ENCODE measurements at regions not wholly inside any gene's neighbourhood (a gene's known extent, or its start where the extent isn't known, plus 50 kb on each side); places are given as distances from the start of the nearest gene placed in this dataset.
"Not testable (repeated sequence)": the region's sequence is repeated elsewhere in the genome, so short reads cannot be mapped to it uniquely, and the experiment has no call there.

DNA sequence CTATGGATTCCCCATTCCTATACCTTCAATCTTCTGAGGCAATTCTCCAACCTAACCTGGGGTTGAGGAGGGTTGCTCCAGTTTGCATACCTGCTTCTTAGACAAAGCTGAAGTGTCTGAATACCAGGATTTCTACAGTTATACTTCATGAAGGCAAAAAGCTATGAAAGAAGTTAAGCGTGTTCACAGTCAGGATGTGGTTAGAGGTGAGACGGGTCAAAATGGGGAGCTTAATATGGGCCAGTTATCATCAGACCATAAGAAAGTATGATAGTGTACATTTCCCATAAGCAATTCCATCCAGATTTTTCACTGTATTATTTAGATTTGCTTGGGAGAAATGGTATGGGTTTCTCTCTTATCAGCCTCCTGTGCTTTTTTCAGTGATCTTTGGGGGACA is 156.9 kb upstream of the FER start:
- no peaks in the 10 kb centered on the region for H3K36me3 Mint-ChIP-seq (ENCODE audit: low read depth)

DNA sequence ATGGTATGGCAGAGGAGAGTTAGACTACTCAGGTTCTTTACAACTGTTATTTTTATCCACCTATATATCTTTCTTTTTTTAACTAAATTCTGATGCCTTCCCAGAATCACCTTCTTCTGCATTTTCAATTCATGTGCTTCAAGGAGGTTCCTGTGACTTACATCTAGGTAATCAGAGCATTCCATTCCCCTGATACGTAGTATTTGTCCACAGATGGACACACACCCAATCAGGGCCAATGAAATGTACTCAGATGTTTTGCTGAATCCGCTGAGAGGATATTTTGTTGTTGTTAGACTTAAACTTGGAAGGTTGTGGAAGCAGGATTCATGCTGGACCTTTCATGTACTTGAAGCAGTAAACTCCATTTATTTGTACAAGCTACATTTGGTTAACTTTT is 159.4 kb upstream of the FER start:
- H3K9me3 Mint-ChIP-seq, result no peaks in the 10 kb centered on the region
- no peak for DNase-seq (ENCODE audit: low spot score)
- H3K27ac Mint-ChIP-seq, result no peak overlapping the region
- no peaks in the 10 kb centered on the region for H3K4me1 Mint-ChIP-seq (ENCODE audit: low read depth)
- H3K36me3 Mint-ChIP-seq (ENCODE audit: low read depth), result no peaks in the 10 kb centered on the region
- H3K27me3 Mint-ChIP-seq (ENCODE audit: low read depth), result no peaks in the 10 kb centered on the region
- H3K4me3 Mint-ChIP-seq, result no peak overlapping the region

More for the DNA sequence above, 156.9 kb upstream of the FER start:
- no peaks in the 10 kb centered on the region for H3K4me1 Mint-ChIP-seq (ENCODE audit: low read depth)
- no peaks in the 10 kb centered on the region for H3K9me3 Mint-ChIP-seq
- H3K4me3 Mint-ChIP-seq, result no peak overlapping the region
- H3K27ac Mint-ChIP-seq, result no peak overlapping the region
- DNase-seq (ENCODE audit: low spot score), result no peak
- H3K27me3 Mint-ChIP-seq (ENCODE audit: low read depth), result no peaks in the 10 kb centered on the region

DNA sequence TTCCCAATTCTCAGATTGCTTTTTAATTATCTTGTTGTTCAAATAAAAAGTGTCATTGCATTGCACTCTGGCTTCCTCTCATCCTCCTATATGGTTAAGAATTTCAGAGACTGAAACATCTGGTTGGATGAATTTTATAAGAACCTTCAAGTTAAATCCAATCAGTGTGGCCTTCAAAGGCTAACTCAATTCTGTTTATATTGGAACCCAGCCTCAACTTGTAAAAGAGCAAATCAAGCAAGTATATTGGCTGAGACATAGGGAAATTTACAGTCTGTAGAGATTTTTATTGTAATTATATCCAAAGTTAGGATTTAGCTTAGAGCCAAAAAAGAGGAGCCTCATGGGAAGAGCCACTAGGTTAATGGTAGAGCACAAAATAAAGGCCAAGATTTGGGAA is 159.9 kb upstream of the FER start:
- no peaks in the 10 kb centered on the region for H3K36me3 Mint-ChIP-seq (ENCODE audit: low read depth)

DNA sequence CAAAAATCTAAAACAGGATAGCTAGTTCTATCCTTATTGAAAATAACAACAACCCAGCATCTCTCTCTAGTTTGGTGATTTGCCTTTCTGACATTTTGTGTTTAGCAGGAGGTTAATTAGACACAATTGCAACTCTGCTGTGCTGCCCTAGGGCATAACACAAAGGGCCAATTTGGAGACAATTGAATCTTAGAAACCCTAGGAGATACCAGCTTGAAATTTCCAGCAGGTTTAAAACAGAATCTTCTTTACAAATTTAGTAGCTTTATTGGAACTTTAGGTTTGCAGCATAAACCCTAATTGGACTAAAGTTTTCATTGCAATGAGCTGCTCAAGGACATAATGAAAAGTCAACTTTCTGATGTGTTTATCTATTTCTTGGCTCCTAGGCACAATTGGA is 166.7 kb upstream of the FER start:
- Mint-ChIP-seq H3K27ac (no peak overlapping the region), H3K27me3 (ENCODE audit: low read depth) (no peaks in the 10 kb centered on the region), H3K4me1 (ENCODE audit: low read depth) (no peaks in the 10 kb centered on the region), H3K9me3 (no peaks in the 10 kb centered on the region), H3K4me3 (no peak overlapping the region), H3K36me3 (ENCODE audit: low read depth) (no peaks in the 10 kb centered on the region)
- no peak for DNase-seq (ENCODE audit: low spot score)

More for the DNA sequence above, 159.9 kb upstream of the FER start:
- Mint-ChIP-seq H3K27ac (no peak overlapping the region), H3K4me1 (ENCODE audit: low read depth) (no peaks in the 10 kb centered on the region), H3K27me3 (ENCODE audit: low read depth) (no peaks in the 10 kb centered on the region), H3K9me3 (no peaks in the 10 kb centered on the region), H3K4me3 (no peak overlapping the region)
- no peak for DNase-seq (ENCODE audit: low spot score)

DNA sequence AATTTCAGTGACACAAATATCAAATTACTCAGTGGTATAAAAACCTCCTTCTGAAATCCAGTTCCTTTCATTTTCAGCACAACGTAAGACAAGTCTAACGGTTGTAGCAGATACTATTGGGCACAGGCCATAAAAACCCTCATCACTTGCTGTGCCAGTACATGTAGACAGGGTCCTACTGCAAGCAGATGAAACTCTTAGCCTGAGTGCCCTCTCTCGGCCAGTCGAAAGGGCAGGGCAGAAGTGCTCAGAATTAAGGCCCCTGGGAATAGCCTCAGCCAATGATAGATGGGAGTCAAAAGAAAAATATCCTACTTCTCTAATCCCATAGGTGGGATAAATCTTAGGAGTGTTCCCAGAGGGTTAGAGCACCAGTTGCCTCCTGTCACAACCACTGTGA is 168.5 kb upstream of the FER start:
- H3K27ac Mint-ChIP-seq, result no peak overlapping the region
- DNase-seq (ENCODE audit: low spot score), result no peak
- H3K27me3 Mint-ChIP-seq (ENCODE audit: low read depth), result no peaks in the 10 kb centered on the region
- no peaks in the 10 kb centered on the region for H3K36me3 Mint-ChIP-seq (ENCODE audit: low read depth)
- H3K9me3 Mint-ChIP-seq, result peaks cover 6% of the 10 kb centered on the region
- no peaks in the 10 kb centered on the region for H3K4me1 Mint-ChIP-seq (ENCODE audit: low read depth)
- no peak overlapping the region for H3K4me3 Mint-ChIP-seq

DNA sequence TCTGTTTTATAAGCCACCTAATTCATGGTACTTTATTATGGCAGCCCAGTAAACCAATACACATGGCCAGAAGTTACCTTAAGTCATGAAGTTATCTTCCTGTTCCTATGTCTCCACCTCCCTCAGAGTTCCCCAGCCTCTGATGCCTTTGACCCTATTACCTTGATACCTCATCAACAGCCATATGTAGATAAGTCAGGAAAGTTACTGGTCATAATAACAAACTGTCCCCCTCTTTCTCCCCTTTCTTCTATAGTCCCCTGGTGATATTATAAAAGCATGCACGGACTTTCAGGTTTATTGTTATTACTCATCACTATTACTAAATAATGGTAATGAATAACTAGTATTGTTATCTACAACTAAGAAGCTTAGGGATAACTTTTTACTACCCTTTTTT is 168.9 kb upstream of the FER start:
- H3K9me3 Mint-ChIP-seq, result peaks cover 6% of the 10 kb centered on the region
- no peaks in the 10 kb centered on the region for H3K27me3 Mint-ChIP-seq (ENCODE audit: low read depth)
- H3K4me3 Mint-ChIP-seq, result no peak overlapping the region
- no peaks in the 10 kb centered on the region for H3K36me3 Mint-ChIP-seq (ENCODE audit: low read depth)
- no peak overlapping the region for H3K27ac Mint-ChIP-seq
- no peaks in the 10 kb centered on the region for H3K4me1 Mint-ChIP-seq (ENCODE audit: low read depth)
- DNase-seq (ENCODE audit: low spot score), result no peak

DNA sequence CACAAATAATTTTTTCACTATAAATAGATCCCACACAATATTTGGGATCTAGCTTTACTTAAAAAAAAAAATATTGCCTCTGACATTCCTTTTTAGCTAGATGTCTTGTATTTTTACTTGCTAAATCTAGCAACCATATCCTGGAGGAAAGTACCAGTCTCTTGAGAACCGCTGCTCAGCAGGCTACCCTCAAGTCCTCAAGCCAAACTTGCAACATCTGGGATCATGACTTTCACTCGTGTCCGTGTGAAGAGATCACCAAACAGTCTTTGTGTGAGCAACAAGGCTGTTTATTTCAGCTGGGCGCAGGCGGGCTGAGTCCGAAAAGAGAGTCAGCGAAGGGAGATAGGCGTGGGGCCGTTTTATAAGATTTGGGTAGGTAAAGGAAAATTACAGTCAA is 180.3 kb upstream of the FER start:
- Mint-ChIP-seq H3K9me3 (peaks cover 1% of the 10 kb centered on the region), H3K27me3 (ENCODE audit: low read depth) (peaks cover 2% of the 10 kb centered on the region), H3K27ac (no peak overlapping the region), H3K4me1 (ENCODE audit: low read depth) (no peaks in the 10 kb centered on the region), H3K4me3 (no peak overlapping the region), H3K36me3 (ENCODE audit: low read depth) (no peaks in the 10 kb centered on the region)
- DNase-seq (ENCODE audit: low spot score), result no peak

DNA sequence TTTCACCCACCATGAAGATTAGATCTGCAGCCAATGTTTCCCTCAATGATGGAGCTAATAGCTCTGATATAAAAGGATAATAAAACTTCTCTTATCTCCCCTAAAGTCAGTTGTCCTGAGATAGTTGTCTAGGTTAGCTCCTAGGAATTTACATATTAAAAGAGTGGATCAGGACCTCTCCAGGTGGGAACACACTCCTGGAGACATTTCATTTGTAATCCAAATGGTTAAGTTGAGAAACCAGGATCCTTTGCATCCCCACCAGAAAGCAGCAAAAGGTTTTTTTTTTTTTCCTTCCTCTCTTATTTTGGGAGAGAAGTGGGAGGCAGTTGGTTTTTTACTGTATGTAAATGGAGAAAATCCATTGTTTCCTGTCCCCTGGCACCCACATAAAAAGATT is 182.5 kb upstream of the FBXL17 start:
- Mint-ChIP-seq H3K27ac (no peak overlapping the region), H3K4me3 (no peak overlapping the region), H3K4me1 (ENCODE audit: low read depth) (no peaks in the 10 kb centered on the region), H3K27me3 (ENCODE audit: low read depth) (peaks cover 2% of the 10 kb centered on the region), H3K9me3 (no peaks in the 10 kb centered on the region), H3K36me3 (ENCODE audit: low read depth) (no peaks in the 10 kb centered on the region)
- DNase-seq (ENCODE audit: low spot score), result no peak

DNA sequence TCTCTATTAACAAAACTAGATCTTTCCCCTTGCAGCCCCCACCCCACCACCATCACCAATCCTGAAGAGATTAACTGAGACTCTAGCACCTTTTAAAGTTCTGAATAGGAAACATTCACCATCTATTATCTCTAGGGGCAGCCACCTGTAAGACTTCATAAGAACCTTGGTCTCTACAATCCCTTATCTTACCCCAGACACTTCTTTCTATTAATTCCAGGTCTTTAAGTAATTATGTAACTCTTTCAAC is 180.2 kb upstream of the FBXL17 start:
- Mint-ChIP-seq H3K4me1 (ENCODE audit: low read depth) (no peaks in the 10 kb centered on the region), H3K4me3 (no peak overlapping the region), H3K36me3 (ENCODE audit: low read depth) (no peaks in the 10 kb centered on the region), H3K9me3 (no peaks in the 10 kb centered on the region), H3K27ac (no peak overlapping the region), H3K27me3 (ENCODE audit: low read depth) (peaks cover 2% of the 10 kb centered on the region)
- no peak for DNase-seq (ENCODE audit: low spot score)

DNA sequence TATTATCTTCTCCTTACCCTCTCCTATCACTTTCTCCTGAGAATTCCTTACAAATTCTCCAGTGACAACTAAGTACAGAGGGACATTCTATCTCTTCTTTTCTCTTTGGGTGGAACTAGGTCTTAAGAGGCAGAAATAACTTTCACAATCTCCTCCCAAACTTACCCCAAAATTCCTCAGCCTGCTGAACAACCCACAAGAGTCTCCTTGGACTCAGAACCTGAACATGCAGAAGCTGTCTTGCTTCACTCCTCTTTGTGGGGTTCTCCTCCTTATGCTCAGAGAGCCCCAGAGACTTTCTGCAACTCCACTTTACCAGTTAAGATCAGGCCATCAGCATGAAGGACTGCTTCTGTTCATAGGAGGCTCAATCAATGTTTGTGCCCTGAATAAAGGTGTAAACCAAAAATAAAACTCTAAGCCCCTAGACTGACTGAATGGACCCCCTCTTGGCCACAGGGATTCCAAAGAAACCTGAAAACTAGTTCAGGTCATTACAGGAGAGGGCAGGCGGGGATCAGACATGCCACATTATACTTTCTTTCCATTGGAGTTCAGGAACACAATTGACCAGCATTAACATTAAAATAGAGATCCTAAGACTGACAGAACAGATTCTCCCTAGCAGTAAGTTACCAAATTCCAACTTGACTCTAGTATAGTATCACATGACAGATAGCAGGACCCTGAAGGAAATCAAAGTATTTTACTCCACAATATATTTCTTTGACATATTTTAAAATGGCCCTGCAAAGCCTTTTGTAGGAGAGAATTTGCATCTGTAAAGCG is 179.7 kb upstream of the FBXL17 start:
- DNase-seq (ENCODE audit: low spot score), result no peak
- H3K27me3 Mint-ChIP-seq (ENCODE audit: low read depth), result peaks cover 2% of the 10 kb centered on the region
- H3K4me3 Mint-ChIP-seq, result no peak overlapping the region
- H3K27ac Mint-ChIP-seq, result no peak overlapping the region
- H3K4me1 Mint-ChIP-seq (ENCODE audit: low read depth), result no peaks in the 10 kb centered on the region
- no peaks in the 10 kb centered on the region for H3K36me3 Mint-ChIP-seq (ENCODE audit: low read depth)
- no peaks in the 10 kb centered on the region for H3K9me3 Mint-ChIP-seq

DNA sequence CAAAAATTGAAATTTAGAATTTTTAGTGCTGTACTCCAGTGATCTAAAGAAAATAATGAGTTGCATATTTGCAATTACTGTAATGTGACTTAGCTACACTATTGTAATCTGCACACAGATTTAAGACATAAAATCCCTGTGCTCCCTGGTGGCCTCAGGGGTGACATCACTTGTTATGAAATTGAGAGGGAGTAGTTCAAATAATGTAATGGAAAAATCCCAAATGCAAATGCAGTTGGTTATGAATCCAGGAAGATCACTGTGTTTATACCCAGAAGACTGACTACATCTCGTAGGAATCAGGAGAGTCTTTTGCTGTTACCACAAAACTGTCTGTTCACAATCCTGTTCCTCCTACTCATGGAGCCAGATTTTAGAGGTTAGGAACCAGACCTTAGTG is 178.7 kb upstream of the FBXL17 start:
- H3K9me3 Mint-ChIP-seq, result no peaks in the 10 kb centered on the region
- DNase-seq (ENCODE audit: low spot score), result no peak
- H3K27ac Mint-ChIP-seq, result no peak overlapping the region

DNA sequence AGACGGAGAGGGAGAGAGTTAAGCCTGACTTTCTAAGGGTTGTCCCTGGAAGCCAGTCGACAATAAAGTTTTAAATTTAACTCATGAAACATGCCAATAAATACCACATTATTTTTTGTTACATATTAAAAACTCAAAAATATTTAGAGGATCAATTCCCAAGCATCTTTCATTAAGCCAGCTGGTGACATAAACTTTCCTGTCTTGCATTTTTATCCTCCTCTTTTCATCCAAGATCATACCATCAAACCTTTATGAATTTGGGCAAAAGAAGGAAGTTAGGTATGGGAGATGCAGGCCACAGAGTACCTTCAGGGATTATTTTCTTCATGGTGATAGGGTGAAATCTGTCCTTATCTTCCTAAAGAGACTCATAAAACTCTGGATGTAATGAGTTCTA is 178.3 kb upstream of the FBXL17 start:
- Mint-ChIP-seq H3K9me3 (no peaks in the 10 kb centered on the region), H3K4me3 (no peak overlapping the region), H3K27me3 (ENCODE audit: low read depth) (peaks cover 2% of the 10 kb centered on the region), H3K36me3 (ENCODE audit: low read depth) (no peaks in the 10 kb centered on the region), H3K4me1 (ENCODE audit: low read depth) (no peaks in the 10 kb centered on the region), H3K27ac (no peak overlapping the region)
- no peak for DNase-seq (ENCODE audit: low spot score)

More for the DNA sequence above, 178.7 kb upstream of the FBXL17 start:
- H3K4me1 Mint-ChIP-seq (ENCODE audit: low read depth), result no peaks in the 10 kb centered on the region
- H3K4me3 Mint-ChIP-seq, result no peak overlapping the region
- H3K36me3 Mint-ChIP-seq (ENCODE audit: low read depth), result no peaks in the 10 kb centered on the region
- H3K27me3 Mint-ChIP-seq (ENCODE audit: low read depth), result peaks cover 2% of the 10 kb centered on the region

DNA sequence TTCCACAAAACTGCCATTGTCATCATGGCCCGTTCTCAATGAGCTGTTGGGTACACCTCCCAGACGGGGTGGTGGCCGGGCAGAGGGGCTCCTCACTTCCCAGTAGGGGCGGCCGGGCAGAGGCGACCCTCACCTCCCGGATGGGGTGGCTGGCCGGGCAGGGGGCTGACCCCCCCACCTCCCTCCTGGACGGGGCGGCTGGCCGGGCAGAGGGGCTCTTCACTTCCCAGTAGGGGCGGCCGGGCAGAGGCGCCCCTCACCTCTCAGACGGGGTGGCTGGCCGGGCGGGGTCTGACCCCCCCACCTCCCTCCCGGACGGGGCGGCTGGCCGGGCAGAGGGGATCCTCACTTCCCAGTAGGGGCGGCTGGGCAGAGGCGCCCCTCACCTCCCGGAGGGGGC is 176.9 kb upstream of the FBXL17 start:
- not testable (repeated sequence) for H3K4me1 Mint-ChIP-seq (ENCODE audit: low read depth); H3K4me3 Mint-ChIP-seq; H3K27ac Mint-ChIP-seq; DNase-seq (ENCODE audit: low spot score); H3K36me3 Mint-ChIP-seq (ENCODE audit: low read depth); H3K9me3 Mint-ChIP-seq; H3K27me3 Mint-ChIP-seq (ENCODE audit: low read depth)

DNA sequence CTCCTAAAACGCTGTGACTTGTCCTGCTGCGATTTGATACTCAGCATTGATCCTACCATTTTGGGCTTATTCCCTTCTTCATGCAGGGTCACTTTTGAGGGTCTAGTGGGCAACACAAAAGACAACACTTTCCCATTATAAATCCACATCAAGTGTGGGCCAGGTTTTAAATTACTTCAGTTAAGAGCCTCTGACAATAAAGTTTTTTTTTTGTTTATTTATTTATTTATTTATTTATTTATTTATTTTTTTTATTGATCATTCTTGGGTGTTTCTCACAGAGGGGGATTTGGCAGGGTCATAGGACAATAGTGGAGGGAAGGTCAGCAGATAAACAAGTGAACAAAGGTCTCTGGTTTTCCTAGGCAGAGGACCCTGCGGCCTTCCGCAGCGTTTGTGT is 176.2 kb upstream of the FBXL17 start:
- H3K4me1 Mint-ChIP-seq (ENCODE audit: low read depth); H3K9me3 Mint-ChIP-seq; H3K36me3 Mint-ChIP-seq (ENCODE audit: low read depth); H3K27ac Mint-ChIP-seq; DNase-seq (ENCODE audit: low spot score); H3K4me3 Mint-ChIP-seq; H3K27me3 Mint-ChIP-seq (ENCODE audit: low read depth): not testable (repeated sequence)

DNA sequence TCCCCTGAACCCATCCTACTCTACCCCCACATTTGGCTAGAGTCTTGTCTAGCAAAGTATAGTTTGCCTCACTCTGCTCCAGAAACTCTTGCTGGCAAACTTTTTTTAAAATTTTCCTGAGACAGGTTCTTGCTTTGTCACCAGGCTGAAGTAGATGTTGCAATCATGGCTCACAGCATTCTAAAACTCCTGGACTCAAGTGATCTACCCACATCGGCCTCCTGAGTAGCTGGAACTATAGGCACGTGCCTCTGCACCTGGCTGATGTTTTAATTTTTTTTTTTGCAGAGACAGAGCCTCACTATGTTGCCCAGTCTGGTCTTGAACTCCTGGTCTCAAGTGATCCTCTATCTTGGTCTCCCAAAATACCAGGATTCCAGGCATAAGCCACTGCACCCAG is 175.8 kb upstream of the FBXL17 start:
- DNase-seq (ENCODE audit: low spot score), result no peak
- Mint-ChIP-seq H3K9me3 (no peaks in the 10 kb centered on the region), H3K27ac (no peak overlapping the region), H3K4me3 (no peak overlapping the region), H3K36me3 (ENCODE audit: low read depth) (no peaks in the 10 kb centered on the region), H3K4me1 (ENCODE audit: low read depth) (no peaks in the 10 kb centered on the region), H3K27me3 (ENCODE audit: low read depth) (no peaks in the 10 kb centered on the region)
